BJ (cell line): ENCODE measurements at regions not wholly inside any gene's neighbourhood (a gene's known extent, or its start where the extent isn't known, plus 50 kb on each side); places are given as distances from the start of the nearest gene placed in this dataset.

Experiments
- CTCF ChIA-PET: fragments of 350-600 bp; formaldehyde crosslinking; extraction: SDS; loops from one replicate; lab custom pipeline; 2021; ENCODE audit warnings: antibody characterized with exemption, inconsistent platforms; lab: Yijun Ruan, JAX
- POLR2A ChIA-PET: fragments of 300-600 bp; sonication (Branson Sonifier 250); formaldehyde crosslinking; extraction: SDS; loops from one replicate; lab custom pipeline; 2021; ENCODE audit warnings: antibody characterized with exemption; lab: Charles Lee
- DNase-seq: peaks from one replicate; pipeline ENCODE4 v3.0.0-alpha.2; 2011; ENCODE audit warnings: low read depth
- H3K27me3 ChIP-seq: 2 replicates; pipeline ENCODE4 v1.6.0; 2011; ENCODE audit warnings: low read length; ENCODE audit not compliant: control insufficient read depth, insufficient read depth
- H3K36me3 ChIP-seq: 2 replicates; pipeline ENCODE4 v1.5.1; 2011; ENCODE audit warnings: low read length; ENCODE audit not compliant: control insufficient read depth, insufficient read depth
- H3K4me3 ChIP-seq: 2 replicates; pipeline ENCODE4 v1.5.1; 2011; ENCODE audit warnings: low read depth, mild to moderate bottlenecking, control low read depth, low read length
- CTCF ChIP-seq: IDR thresholded peaks from 2 replicates; pipeline ENCODE4 v1.5.1; 2011; ENCODE audit warnings: low read depth, mild to moderate bottlenecking, control low read depth, inconsistent platforms, low read length, moderate library complexity; ENCODE audit not compliant: insufficient read depth

GRCh38 chr3:40843208-40843624, 318.5 kb downstream of the ZNF621 start:
- CTCF ChIA-PET, result no interaction called here
- Histone ChIP-seq H3K36me3 (no peaks in the 10 kb centered on the region), H3K27me3 (no peaks in the 10 kb centered on the region), H3K4me3 (no peak overlapping the region)
- POLR2A ChIA-PET, result no interaction called here
- no peak for TF ChIP-seq CTCF
- DNase-seq, result no peak

- DNase-seq, result peak; percentile 22
- no peaks in the 10 kb centered on the region for H3K27me3 ChIP-seq
- POLR2A ChIA-PET, result no interaction called here
- no peak for TF ChIP-seq CTCF
- no peaks in the 10 kb centered on the region for H3K36me3 ChIP-seq
- CTCF ChIA-PET, result no interaction called here
- H3K4me3 ChIP-seq, result no peak overlapping the region
Observed at GRCh38 chr3:40843851-40844548, 319.2 kb downstream of the ZNF621 start.

- DNase-seq, result no peak
- Histone ChIP-seq H3K36me3 (no peaks in the 10 kb centered on the region), H3K27me3 (no peaks in the 10 kb centered on the region), H3K4me3 (no peak overlapping the region)
- no peak for TF ChIP-seq CTCF
- ChIA-PET CTCF (no interaction called here), POLR2A (no interaction called here)
Observed at GRCh38 chr3:40844896-40845295, 320.1 kb downstream of the ZNF621 start.

GRCh38 chr3:40845447-40845846, 320.7 kb downstream of the ZNF621 start:
- H3K36me3 ChIP-seq, result no peaks in the 10 kb centered on the region
- POLR2A ChIA-PET, result no interaction called here
- DNase-seq, result no peak
- no peaks in the 10 kb centered on the region for H3K27me3 ChIP-seq
- CTCF ChIA-PET, result no interaction called here
- no peak for TF ChIP-seq CTCF
- no peak overlapping the region for H3K4me3 ChIP-seq

GRCh38 chr3:40845916-40846315, 321.2 kb downstream of the ZNF621 start:
- no peak for DNase-seq
- ChIA-PET CTCF (no interaction called here), POLR2A (no interaction called here)
- Histone ChIP-seq H3K4me3 (no peak overlapping the region), H3K36me3 (no peaks in the 10 kb centered on the region), H3K27me3 (no peaks in the 10 kb centered on the region)
- TF ChIP-seq CTCF, result no peak
